NCI-H2196 (cell line): ENCODE measurements at regions not wholly inside any gene's neighbourhood (a gene's known extent, or its start where the extent isn't known, plus 50 kb on each side); places are given as distances from the start of the nearest gene placed in this dataset.

Experiments used
- DNase-seq: peaks from one replicate; lab custom pipeline; 2025; ENCODE audit not compliant: unreplicated experiment; lab: John Stamatoyannopoulos, UW

- DNase-seq, result no peak
Measured at GRCh38 chr1:75984781-75985180, 52.6 kb upstream of the ASB17 start.

GRCh38 chr1:75985827-75986226 lies 53.6 kb upstream of the ASB17 start:
- DNase-seq, result no peak

GRCh38 chr1:75986478-75986877 lies 54.3 kb upstream of the ASB17 start:
- no peak for DNase-seq

GRCh38 chr1:75989121-75989520 lies 56.9 kb upstream of the ASB17 start:
- DNase-seq, result no peak

- DNase-seq, result no peak
Measured at GRCh38 chr1:75990686-75991085, 58.5 kb upstream of the ASB17 start.

- peak; percentile 83 for DNase-seq
Measured at GRCh38 chr1:75991497-75992114, 59.4 kb upstream of the ASB17 start.

GRCh38 chr1:75992312-75992711 lies 60.1 kb upstream of the ASB17 start:
- no peak for DNase-seq

- no peak for DNase-seq
Measured at GRCh38 chr1:75993661-75994060, 61.5 kb upstream of the ASB17 start.

- DNase-seq, result no peak
Measured at GRCh38 chr1:75996196-75996595, 64.0 kb upstream of the ASB17 start.

- DNase-seq, result no peak
Measured at GRCh38 chr1:75999034-75999433, 66.8 kb upstream of the ASB17 start.

GRCh38 chr1:76003946-76004345 lies 70.6 kb upstream of the ST6GALNAC3 start:
- DNase-seq, result no peak

GRCh38 chr1:76005765-76006164 lies 68.8 kb upstream of the ST6GALNAC3 start:
- DNase-seq, result no peak

- no peak for DNase-seq
Measured at GRCh38 chr1:76006234-76006633, 68.3 kb upstream of the ST6GALNAC3 start.

GRCh38 chr1:76010802-76011201 lies 63.7 kb upstream of the ST6GALNAC3 start:
- no peak for DNase-seq

GRCh38 chr1:76012341-76013205 lies 62.0 kb upstream of the ST6GALNAC3 start:
- DNase-seq, result no peak

- no peak for DNase-seq
Measured at GRCh38 chr1:76013206-76013581, 61.4 kb upstream of the ST6GALNAC3 start.

- no peak for DNase-seq
Measured at GRCh38 chr1:76015478-76016103, 59.0 kb upstream of the ST6GALNAC3 start.

GRCh38 chr1:76018045-76018444 lies 56.5 kb upstream of the ST6GALNAC3 start:
- no peak for DNase-seq

- DNase-seq, result no peak
Measured at GRCh38 chr1:76021846-76022245, 52.7 kb upstream of the ST6GALNAC3 start.

GRCh38 chr1:76023669-76024435 lies 50.7 kb upstream of the ST6GALNAC3 start:
- no peak for DNase-seq
